ENCODE measurements at regions not wholly inside any gene's neighbourhood (a gene's known extent, or its start where the extent isn't known, plus 50 kb on each side); places are given as distances from the start of the nearest gene placed in this dataset.
"Not testable (repeated sequence)": the region's sequence is repeated elsewhere in the genome, so short reads cannot be mapped to it uniquely, and the experiment has no call there.

GRCh38 chr5:18240971-18241370, 606.7 kb downstream of the TAF11L14 start:
- no peak for DNase-seq (ENCODE audit: low read depth)

- no peak for DNase-seq (ENCODE audit: low read depth)
Observed at GRCh38 chr5:18243846-18244245, 609.6 kb downstream of the TAF11L14 start.

- no peak for DNase-seq (ENCODE audit: low read depth)
Observed at GRCh38 chr5:18244309-18244708, 610.0 kb downstream of the TAF11L14 start.

DNA sequence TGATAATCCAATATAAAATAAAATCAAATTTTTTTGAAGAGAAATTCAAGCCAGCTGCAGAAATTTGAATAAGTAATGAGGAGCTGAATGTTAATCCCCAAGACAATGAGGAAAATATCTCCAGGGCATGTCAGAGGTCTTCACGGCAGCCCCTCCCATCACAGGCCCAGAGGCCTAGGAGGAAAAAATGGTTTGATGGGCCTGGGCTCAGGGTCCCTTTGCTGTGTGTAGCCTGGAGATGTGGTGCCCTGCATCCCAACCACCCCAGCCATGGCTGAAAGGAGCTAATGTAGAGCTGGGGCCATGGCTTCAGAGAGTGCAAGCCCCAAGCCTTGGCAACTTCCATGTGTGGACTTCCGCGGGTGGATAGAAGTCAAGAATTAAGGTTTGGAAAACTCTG, 618.3 kb downstream of the TAF11L14 start:
- DNase-seq (ENCODE audit: low read depth): no peak

DNA sequence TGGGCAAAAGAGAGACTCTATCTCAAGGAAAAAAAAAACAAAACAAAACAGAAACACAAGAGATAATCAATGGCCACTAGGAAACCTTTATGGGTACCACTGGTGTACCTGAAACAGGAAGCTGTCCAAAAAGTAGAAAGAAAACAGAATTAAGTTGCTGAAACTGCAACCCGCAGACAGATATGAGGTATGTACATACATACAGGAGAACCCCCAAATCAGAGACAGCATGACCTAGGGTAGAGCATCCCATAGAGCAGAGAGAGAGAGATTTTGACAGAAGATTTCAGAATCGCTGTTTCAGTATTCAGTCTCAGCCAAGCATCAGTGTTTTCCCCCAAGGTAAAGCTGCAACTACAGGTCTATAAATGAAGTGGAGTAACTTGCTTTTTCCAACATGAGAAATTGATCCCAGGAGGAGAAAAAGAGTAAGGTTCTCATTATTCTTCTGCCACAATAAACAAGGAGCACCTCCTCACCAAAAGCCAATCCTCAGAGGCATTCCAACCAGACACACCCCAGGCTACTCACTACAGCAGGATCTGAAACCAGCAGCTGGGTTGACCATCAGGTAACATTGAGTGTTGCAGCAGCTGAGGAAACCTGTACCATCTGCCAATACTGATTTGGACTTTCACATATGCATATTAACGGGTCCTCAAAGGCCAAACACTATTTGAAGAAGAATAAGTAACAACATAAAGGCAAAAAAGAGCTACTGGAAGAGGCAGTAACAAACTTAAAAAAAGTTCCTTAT, 630.0 kb downstream of the TAF11L14 start:
- no peak for DNase-seq (ENCODE audit: low read depth)

DNA sequence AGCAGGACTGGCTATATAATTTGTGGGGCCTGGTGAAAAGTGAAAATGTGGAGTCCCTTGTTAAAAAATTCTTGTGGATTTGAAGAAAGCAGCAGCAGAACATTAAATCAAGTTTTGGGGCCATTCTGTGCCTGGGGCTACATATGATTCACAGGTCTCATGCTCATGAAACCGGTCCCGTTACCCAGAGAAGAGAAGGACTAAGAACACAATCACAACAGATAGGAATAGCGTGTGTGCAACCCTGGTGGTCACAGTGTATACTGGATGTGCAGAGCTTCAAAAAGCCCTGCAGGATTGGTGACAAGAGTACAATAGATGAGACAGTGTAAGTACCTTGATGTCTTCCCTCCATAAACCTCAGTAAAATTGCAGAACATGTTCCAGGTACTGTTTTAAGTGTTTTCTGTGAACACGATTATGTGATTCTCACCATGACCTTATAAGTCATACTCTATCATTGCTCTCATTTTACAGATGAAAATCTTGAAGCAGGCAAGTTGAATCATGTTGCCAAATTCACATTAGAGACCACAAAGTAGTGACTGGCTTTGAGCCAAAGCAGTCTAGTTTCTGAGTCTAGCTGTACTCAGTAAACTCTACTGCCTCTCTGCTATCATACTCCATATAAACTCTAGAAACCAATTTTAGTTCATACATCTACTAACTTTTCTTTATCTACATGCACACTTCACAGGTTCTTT, 636.5 kb downstream of the TAF11L14 start:
- DNase-seq (ENCODE audit: low read depth): no peak

- DNase-seq (ENCODE audit: low read depth): no peak
Observed at GRCh38 chr5:18276939-18277338, 642.7 kb downstream of the TAF11L14 start.

- DNase-seq (ENCODE audit: low read depth): no peak
Observed at GRCh38 chr5:18281947-18282581, 647.8 kb downstream of the TAF11L14 start.

- DNase-seq (ENCODE audit: low read depth): no peak
Observed at GRCh38 chr5:18285257-18285656, 651.0 kb downstream of the TAF11L14 start.

GRCh38 chr5:18292146-18292545, 657.9 kb downstream of the TAF11L14 start:
- DNase-seq (ENCODE audit: low read depth): no peak

GRCh38 chr5:18295696-18296095, 661.4 kb downstream of the TAF11L14 start:
- not testable (repeated sequence) for DNase-seq (ENCODE audit: low read depth)

DNA sequence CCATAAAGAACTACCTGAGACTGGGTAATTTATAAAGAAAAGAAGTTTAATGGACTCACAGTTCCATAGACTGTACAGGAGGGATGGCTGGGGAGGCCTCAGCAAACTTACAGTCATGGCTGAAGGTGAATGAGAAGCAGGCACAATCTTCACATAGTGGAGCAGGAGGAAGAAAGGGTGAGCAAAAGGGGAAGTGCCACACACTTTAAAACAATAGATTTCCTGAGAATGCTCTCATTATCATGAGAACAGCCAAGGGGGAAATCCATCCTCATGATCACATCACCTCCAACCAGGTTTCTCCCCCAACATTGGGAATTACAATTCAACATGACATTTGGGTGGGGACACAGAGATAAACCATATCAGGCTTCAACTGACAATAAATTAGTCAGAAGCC, 664.9 kb downstream of the TAF11L14 start:
- no peak for DNase-seq (ENCODE audit: low read depth)

- DNase-seq (ENCODE audit: low read depth): no peak
Observed at GRCh38 chr5:18305288-18305924, 671.1 kb downstream of the TAF11L14 start.

DNA sequence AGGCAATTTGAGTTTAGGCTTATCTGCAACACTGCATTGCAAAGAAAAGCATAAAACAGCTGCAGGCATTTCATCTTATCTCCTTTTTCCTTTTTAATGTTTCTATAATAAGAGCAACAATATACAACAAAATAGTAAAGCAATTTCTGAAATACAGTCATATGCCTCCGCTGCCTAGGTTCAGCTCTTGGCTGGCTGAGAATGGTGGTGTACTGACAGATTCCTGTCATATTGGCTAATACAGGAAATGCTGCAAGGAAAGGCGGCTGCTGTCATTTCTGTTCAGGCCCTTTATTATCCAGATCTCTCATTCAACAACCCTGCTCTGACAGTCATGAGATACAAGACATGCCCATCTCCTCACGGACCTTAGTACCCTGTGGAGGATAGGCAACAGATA, 677.0 kb downstream of the TAF11L14 start:
- DNase-seq (ENCODE audit: low read depth): no peak

GRCh38 chr5:18312016-18312415, 677.8 kb downstream of the TAF11L14 start:
- no peak for DNase-seq (ENCODE audit: low read depth)

DNA sequence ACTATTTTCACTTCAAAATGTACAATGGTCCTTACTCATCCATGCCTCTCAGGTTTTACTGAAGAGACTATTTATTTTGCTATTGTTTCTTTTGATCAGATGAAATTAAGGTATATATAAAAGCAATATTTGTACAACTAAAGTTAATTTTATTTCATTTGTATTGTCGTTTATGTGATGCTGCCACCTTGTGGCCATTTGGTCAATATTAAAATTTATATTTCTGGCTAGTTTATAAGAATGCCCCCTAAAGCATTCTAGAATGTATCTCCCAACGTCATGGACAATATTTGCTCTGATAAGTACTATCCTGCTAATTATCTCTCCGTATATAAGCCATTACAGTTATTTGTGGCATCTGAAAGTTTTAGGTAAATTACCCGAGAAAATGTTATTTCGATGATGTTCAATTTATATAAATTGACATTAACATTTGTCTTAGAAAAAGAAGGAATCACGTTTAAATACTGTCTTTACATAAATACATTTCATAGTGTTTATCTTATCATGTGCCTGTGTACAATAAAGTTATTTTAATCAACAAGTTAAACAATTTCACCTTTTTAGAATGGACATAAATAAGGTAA, 680.0 kb downstream of the TAF11L14 start:
- DNase-seq (ENCODE audit: low read depth): no peak

GRCh38 chr5:18321262-18321942, 687.1 kb downstream of the TAF11L14 start:
- DNase-seq (ENCODE audit: low read depth): no peak

DNA sequence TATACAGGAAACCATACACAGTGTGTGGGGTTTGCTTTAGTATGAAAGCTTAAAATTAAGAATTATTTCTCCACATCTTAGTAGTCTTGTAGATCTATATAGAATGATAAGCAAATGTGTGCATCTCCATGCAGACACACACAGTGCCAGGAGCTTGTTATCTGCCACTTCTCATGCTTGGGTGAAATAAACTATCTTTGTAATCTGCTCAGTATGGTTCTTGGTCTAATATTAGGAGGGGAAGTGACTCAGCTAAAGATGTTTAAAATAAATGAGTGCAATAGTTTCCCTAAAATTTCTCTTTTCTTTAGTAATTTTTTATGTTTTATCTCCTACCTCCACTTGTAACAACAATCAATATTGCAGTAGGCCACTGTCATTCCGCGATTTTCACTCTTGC, 689.6 kb downstream of the TAF11L14 start:
- no peak for DNase-seq (ENCODE audit: low read depth)

- DNase-seq (ENCODE audit: low read depth): no peak
Observed at GRCh38 chr5:18325431-18325830, 691.2 kb downstream of the TAF11L14 start.

DNA sequence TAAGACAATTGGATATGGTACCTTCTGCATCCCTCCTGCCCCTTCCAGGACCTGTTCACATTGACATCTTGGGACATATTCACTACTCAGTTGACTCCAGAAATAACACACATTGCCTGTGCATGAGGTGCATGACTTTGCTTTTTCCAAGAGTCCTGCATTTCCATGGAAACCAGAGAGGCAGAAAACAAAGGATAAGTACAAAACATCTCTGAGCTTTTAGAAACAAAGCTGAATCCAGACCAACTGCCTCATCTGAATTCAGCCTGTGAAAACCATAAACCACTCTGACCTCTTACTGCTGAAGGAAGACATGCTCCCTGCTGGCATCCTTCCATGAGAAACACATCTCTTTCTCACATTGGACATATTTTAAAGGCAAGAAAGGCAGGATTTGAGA, 695.1 kb downstream of the TAF11L14 start:
- no peak for DNase-seq (ENCODE audit: low read depth)

GRCh38 chr5:18333841-18334240, 699.6 kb downstream of the TAF11L14 start:
- DNase-seq (ENCODE audit: low read depth): no peak

DNA sequence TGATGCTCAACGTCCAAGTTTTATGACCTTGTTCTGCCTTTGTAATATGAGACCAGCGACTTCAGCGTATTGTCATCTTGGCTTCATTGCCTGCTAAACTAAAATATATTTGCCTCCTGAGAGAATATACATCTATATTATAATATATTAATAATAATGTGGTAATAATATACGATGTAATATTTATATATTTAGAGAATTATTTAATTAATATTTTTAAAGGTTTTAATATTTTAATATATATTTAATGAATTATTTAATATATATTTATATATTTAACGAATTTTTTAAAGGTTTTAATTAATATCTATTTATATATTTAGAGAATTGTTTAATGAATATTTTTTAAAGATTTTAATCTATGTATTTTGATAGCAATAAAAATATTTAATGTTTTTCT, 700.7 kb downstream of the TAF11L14 start:
- DNase-seq (ENCODE audit: low read depth): no peak

Data from activated T-helper 9 cell treated with anti-CD3 and anti-CD28 coated beads, Interleukin-2, amount 50 U/mL, for 16 hours (primary cell).